HepG2 (cell line): ENCODE measurements at regions not wholly inside any gene's neighbourhood (a gene's known extent, or its start where the extent isn't known, plus 50 kb on each side); places are given as distances from the start of the nearest gene placed in this dataset.

ENCODE experiments used
- CENPX ChIP-seq: sonication (generic); formaldehyde crosslinking; IDR thresholded peaks from 2 replicates; pipeline ENCODE4 v1.9.0; 2021; ENCODE audit warnings: mild to moderate bottlenecking, missing genetic modification reagents, moderate library complexity
- EEA1 ChIP-seq: sonication (generic); formaldehyde crosslinking; IDR thresholded peaks from 2 replicates; pipeline ENCODE4 v1.5.1; 2020; ENCODE audit warnings: mild to moderate bottlenecking, missing genetic modification reagents, borderline replicate concordance
- ELF4 ChIP-seq: sonication (generic); formaldehyde crosslinking; IDR thresholded peaks from 2 replicates; pipeline ENCODE4 v1.5.0; 2020; ENCODE audit warnings: missing genetic modification reagents, mild to moderate bottlenecking, moderate library complexity, borderline replicate concordance
- EP300 ChIP-seq, 3 experiments: sonication (generic) in 1 of 3; formaldehyde crosslinking in 1 of 3; IDR thresholded peaks; 2 replicates each; pipeline versions ENCODE4 v1.5.1 to v1.6.1; 2011 to 2020; ENCODE audit warnings: low read depth in 2 of 3, low read length in 2 of 3, borderline replicate concordance in 1 of 3, improper control_type of control experiment in 1 of 3, mild to moderate bottlenecking in 1 of 3, missing genetic modification reagents in 1 of 3, moderate library complexity in 1 of 3
- FOXK1 ChIP-seq: sonication (generic); formaldehyde crosslinking; IDR thresholded peaks from 2 replicates; pipeline ENCODE4 v1.4.0; 2020; ENCODE audit warnings: low read depth, missing genetic modification reagents, borderline replicate concordance
- GTF3A ChIP-seq: sonication (generic); formaldehyde crosslinking; conservative IDR thresholded peaks from 2 replicates; pipeline ENCODE4 v1.4.0; 2020; ENCODE audit warnings: mild to moderate bottlenecking, missing genetic modification reagents
- HNRNPL ChIP-seq: fragments of 200-400 bp; formaldehyde crosslinking; IDR thresholded peaks from 2 replicates; pipeline ENCODE4 v1.6.1; 2017; ENCODE audit warnings: mild to moderate bottlenecking, low read depth, low read length
- ISL2 ChIP-seq: sonication (generic); formaldehyde crosslinking; IDR thresholded peaks from 2 replicates; pipeline ENCODE4 v1.5.0; 2020; ENCODE audit warnings: missing genetic modification reagents
- JDP2 ChIP-seq: sonication (generic); formaldehyde crosslinking; IDR thresholded peaks from 2 replicates; pipeline ENCODE4 v1.8.1; 2022; ENCODE audit warnings: missing genetic modification reagents, borderline replicate concordance
- POLR2AphosphoS2 ChIP-seq: IDR thresholded peaks from 2 replicates; pipeline ENCODE4 v1.6.1; 2011; ENCODE audit warnings: low read depth, low read length, improper control_type of control experiment
- PTBP1 ChIP-seq: fragments of 200-400 bp; formaldehyde crosslinking; IDR thresholded peaks from 2 replicates; pipeline ENCODE4 v1.6.1; 2018; ENCODE audit warnings: low read length, low read depth; ENCODE audit not compliant: poor library complexity, severe bottlenecking
- SMAD1 ChIP-seq: sonication (generic); formaldehyde crosslinking; IDR thresholded peaks from 2 replicates; pipeline ENCODE4 v1.4.0; 2020; ENCODE audit warnings: missing genetic modification reagents, low read depth, mild to moderate bottlenecking, borderline replicate concordance
- SRY ChIP-seq: sonication (generic); formaldehyde crosslinking; IDR thresholded peaks from 2 replicates; pipeline ENCODE4 v1.8.0; 2022; ENCODE audit warnings: mild to moderate bottlenecking, missing genetic modification reagents
- TAF1 ChIP-seq: sonication (generic); formaldehyde crosslinking; IDR thresholded peaks from 2 replicates; pipeline ENCODE4 v1.4.0; 2020; ENCODE audit warnings: missing genetic modification reagents
- ZBTB38 ChIP-seq: sonication (generic); formaldehyde crosslinking; IDR thresholded peaks from 2 replicates; pipeline ENCODE4 v1.5.1; 2020; ENCODE audit warnings: mild to moderate bottlenecking, missing genetic modification reagents
- ZNF205 ChIP-seq: IDR thresholded peaks from 2 replicates; pipeline ENCODE4 v1.6.1; 2018; ENCODE audit warnings: missing biosample characterization, missing genetic modification reagents
- ZNF296 ChIP-seq: sonication (generic); formaldehyde crosslinking; conservative IDR thresholded peaks from 2 replicates; pipeline ENCODE4 v1.5.0; 2020; ENCODE audit warnings: mild to moderate bottlenecking, missing genetic modification reagents
- ZNF3 ChIP-seq: IDR thresholded peaks from 2 replicates; pipeline ENCODE4 v1.7.0; 2017; ENCODE audit warnings: inconsistent platforms
- ZNF577 ChIP-seq: sonication (generic); formaldehyde crosslinking; IDR thresholded peaks from 2 replicates; pipeline ENCODE4 v1.4.0; 2020; ENCODE audit warnings: mild to moderate bottlenecking, low read depth, missing genetic modification reagents, borderline replicate concordance
- ZNF780A ChIP-seq: sonication (generic); formaldehyde crosslinking; IDR thresholded peaks from 2 replicates; pipeline ENCODE4 v1.8.0; 2022; ENCODE audit warnings: mild to moderate bottlenecking, missing genetic modification reagents, moderate library complexity
- ZSCAN30 ChIP-seq: sonication (generic); formaldehyde crosslinking; IDR thresholded peaks from 2 replicates; pipeline ENCODE4 v1.5.0; 2020; ENCODE audit warnings: mild to moderate bottlenecking, missing genetic modification reagents
- TF ChIP-seq, protein P1 (sequence below): sonication (generic); formaldehyde crosslinking; IDR thresholded peaks from 2 replicates; pipeline ENCODE4 v1.8.1; 2023; ENCODE audit warnings: mild to moderate bottlenecking, moderate library complexity, missing genetic modification reagents
- TF ChIP-seq, protein P2 (sequence below): sonication (generic); formaldehyde crosslinking; IDR thresholded peaks from 2 replicates; pipeline ENCODE4 v1.8.0; 2022; ENCODE audit warnings: mild to moderate bottlenecking, missing genetic modification reagents

DNA sequence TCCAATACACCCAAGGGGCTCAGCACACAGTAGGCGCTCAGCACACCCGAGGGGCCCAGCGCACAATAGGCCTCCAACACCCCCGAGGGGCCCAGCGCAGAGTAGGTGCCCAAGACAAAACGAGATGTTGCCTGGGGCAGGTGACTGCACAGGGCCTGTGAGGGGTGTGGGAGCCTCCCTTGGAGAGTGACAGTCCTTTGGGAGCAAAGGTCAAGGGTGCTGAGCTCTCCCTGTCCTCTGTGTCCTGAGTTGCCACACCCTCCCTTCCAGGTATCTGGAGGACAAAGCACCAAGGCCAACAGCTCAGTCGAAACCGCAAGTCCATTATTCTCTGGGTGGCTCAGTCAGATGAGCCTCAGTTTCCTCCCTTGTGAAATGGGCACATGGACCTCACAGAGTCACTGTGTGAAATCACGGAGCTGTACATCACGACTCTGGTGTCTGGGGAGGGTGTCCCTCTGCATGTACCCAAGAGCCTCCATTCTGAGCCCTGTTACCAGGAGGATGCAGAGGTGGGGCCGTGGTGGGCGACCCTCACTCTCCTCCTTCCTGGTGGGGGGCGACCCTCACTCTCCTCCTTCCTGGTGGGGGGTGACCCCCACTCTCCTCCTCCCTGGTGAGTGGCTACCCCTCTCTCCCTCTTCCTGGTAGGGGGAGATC is 81.3 kb downstream of the FOXL3 start (continued):
- no peak for TF ChIP-seq EEA1 (CRISPR knock-in tag)
- TF ChIP-seq, protein P1, sequence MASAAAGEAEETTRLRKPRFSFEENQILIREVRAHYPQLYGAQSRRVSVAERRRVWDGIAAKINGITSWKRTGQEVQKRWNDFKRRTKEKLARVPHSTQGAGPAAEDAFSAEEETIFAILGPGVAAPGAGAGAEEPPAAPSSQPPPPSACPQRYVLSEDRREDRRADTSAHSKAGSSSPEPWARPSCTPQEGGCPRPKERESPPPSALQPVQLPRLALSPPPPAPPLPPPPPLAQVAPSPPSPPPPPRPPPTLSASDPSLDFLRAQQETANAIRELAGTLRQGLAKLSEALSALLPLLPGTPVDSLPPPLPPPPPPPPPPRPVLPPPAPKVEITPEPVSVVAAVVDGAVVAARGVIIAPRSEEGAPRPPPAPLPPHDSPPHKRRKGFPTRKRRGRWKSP (CRISPR knock-in tag) = no peak
- TF ChIP-seq HNRNPL = no peak
- no peak for TF ChIP-seq SRY (CRISPR knock-in tag)
- TF ChIP-seq CENPX (CRISPR knock-in tag) = no peak
- no peak for TF ChIP-seq POLR2AphosphoS2
- TF ChIP-seq ELF4 (CRISPR knock-in tag) = no peak
- TF ChIP-seq ISL2 (CRISPR knock-in tag) = peak; percentile 43; the same call in 1 of the 2 replicates
- TF ChIP-seq, protein P2, sequence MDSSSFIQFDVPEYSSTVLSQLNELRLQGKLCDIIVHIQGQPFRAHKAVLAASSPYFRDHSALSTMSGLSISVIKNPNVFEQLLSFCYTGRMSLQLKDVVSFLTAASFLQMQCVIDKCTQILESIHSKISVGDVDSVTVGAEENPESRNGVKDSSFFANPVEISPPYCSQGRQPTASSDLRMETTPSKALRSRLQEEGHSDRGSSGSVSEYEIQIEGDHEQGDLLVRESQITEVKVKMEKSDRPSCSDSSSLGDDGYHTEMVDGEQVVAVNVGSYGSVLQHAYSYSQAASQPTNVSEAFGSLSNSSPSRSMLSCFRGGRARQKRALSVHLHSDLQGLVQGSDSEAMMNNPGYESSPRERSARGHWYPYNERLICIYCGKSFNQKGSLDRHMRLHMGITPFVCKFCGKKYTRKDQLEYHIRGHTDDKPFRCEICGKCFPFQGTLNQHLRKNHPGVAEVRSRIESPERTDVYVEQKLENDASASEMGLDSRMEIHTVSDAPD = no peak
- TF ChIP-seq EP300 (IDR thresholded peaks at IDR 0.05; ENCODE audit: low read depth in 2 of 2, low read length in 2 of 2) = peak in 1 of 2 experiments; percentile 70; a peak in 1 of 4 replicates
- peak; percentile 60; the same call in 1 of the 2 replicates for TF ChIP-seq EP300 (CRISPR knock-in tag; IDR thresholded peaks at IDR 0.05; ENCODE audit: borderline replicate concordance)
- no peak for TF ChIP-seq ZNF780A (CRISPR knock-in tag)
- TF ChIP-seq GTF3A (CRISPR knock-in tag) = no peak
- no peak for TF ChIP-seq PTBP1
- TF ChIP-seq TAF1 (CRISPR knock-in tag) = no peak
- no peak for TF ChIP-seq JDP2 (CRISPR knock-in tag)
- no peak for TF ChIP-seq ZSCAN30 (CRISPR knock-in tag)
- TF ChIP-seq ZBTB38 (CRISPR knock-in tag) = peak; percentile 48; the same call in 1 of the 2 replicates
- TF ChIP-seq FOXK1 = no peak
- no peak for TF ChIP-seq SMAD1 (CRISPR knock-in tag)
- TF ChIP-seq ZNF577 (CRISPR knock-in tag) = no peak
- TF ChIP-seq ZNF296 (CRISPR knock-in tag) = no peak
- peak; percentile 91 for TF ChIP-seq ZNF3 (CRISPR knock-in tag)
- peak; percentile 81; the same call in 1 of the 2 replicates for TF ChIP-seq ZNF205 (CRISPR knock-in tag)
